ENCODE measurements at regions not wholly inside any gene's neighbourhood (a gene's known extent, or its start where the extent isn't known, plus 50 kb on each side); places are given as distances from the start of the nearest gene placed in this dataset.

DNA sequence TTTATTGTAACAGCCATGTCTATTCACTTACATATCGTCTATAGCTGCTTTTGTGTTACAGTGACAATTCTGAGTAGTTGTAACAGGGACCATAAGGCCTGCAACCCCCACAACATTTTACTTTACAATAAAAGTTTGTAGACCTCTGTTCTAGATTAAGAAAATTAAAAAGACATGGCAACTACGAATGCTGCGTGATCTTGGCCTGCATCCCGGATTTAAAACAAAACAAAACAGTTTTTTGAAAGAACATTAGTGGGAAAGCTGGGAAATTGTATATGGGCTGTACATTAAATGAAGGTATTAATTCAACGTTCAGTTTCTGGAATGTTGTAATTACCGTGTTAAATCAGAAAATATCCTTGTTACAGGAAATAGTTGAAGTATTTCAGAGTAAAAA lies 64.1 kb downstream of the RMI2 start:
- Mint-ChIP-seq H3K4me1 (ENCODE audit: unreplicated experiment) (peaks cover 20% of the 10 kb centered on the region), H3K9me3 (peaks cover 6% of the 10 kb centered on the region), H3K27ac (no peak overlapping the region), H3K27me3 (no peaks in the 10 kb centered on the region), H3K36me3 (no peaks in the 10 kb centered on the region), H3K4me3 (no peak overlapping the region)
- DNase-seq (ENCODE audit: extremely low spot score, unreplicated experiment): no peak
- TF ChIP-seq, protein P1, sequence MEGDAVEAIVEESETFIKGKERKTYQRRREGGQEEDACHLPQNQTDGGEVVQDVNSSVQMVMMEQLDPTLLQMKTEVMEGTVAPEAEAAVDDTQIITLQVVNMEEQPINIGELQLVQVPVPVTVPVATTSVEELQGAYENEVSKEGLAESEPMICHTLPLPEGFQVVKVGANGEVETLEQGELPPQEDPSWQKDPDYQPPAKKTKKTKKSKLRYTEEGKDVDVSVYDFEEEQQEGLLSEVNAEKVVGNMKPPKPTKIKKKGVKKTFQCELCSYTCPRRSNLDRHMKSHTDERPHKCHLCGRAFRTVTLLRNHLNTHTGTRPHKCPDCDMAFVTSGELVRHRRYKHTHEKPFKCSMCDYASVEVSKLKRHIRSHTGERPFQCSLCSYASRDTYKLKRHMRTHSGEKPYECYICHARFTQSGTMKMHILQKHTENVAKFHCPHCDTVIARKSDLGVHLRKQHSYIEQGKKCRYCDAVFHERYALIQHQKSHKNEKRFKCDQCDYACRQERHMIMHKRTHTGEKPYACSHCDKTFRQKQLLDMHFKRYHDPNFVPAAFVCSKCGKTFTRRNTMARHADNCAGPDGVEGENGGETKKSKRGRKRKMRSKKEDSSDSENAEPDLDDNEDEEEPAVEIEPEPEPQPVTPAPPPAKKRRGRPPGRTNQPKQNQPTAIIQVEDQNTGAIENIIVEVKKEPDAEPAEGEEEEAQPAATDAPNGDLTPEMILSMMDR (conservative IDR thresholded peaks at IDR 0.05): no peak

DNA sequence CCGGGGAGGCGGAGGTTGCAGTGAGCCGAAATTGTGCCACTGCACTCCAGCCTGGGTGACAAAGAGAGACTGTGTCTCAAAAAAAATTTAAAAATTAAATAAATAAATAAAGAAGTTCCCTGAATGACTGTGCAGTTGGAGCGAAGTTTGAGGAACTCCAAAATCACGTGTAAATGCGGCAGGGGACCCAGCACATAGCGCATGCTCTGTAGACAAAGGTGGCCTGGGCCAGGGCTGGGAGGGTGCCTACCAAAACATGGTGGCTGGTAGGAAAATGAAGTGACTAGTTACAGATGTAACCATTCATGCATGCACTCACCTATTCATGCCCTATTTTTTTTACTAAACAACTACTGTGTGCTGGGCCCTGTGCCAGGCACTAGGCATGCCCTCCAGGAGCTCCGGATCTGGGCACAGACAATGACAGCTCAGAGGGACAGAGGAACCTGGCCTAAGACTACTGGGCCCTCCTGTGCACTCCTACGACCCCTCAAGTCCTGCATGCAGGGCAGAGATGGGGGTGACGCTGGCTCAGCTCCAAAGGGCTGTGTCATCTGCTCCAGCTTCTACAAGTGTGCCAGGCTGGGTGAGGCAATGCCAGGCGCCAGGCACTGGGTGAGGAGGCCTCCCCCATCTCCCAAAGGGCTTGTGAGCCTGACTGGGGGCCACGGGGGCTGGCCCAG lies 65.3 kb downstream of the RMI2 start:
- no peak overlapping the region for H3K4me3 Mint-ChIP-seq
- no peaks in the 10 kb centered on the region for H3K36me3 Mint-ChIP-seq
- H3K27me3 Mint-ChIP-seq: no peaks in the 10 kb centered on the region
- no peak overlapping the region for H3K27ac Mint-ChIP-seq
- DNase-seq (ENCODE audit: extremely low spot score, unreplicated experiment): no peak
- peaks cover 6% of the 10 kb centered on the region for H3K9me3 Mint-ChIP-seq
- TF ChIP-seq, protein P1 (conservative IDR thresholded peaks at IDR 0.05): no peak
- H3K4me1 Mint-ChIP-seq (ENCODE audit: unreplicated experiment): peaks cover 22% of the 10 kb centered on the region

DNA sequence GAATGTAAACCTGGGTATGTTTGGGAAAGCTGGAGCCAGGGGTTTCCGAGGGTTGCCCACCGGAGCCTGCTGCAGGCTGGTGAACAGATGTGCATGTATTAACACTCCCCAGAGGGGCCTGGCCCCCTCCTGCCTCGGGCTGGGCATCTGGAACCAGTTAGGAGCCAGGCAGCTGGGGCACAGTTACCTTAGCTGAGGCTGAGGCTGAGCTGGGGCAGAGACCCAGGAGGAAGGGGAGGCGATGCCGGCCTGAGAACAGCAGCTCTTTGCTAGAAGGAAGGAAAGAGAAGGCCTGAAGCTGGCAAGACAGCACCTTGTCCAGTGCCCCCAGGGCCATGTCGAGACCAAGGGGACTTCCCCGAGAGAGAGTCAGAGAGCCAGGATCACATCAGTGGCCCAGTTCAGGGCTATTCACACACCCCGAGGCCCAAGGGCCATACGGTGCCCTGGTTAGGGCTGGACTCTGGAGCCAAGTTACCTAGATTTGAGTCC lies 65.8 kb downstream of the RMI2 start:
- peaks cover 6% of the 10 kb centered on the region for H3K9me3 Mint-ChIP-seq
- H3K4me1 Mint-ChIP-seq (ENCODE audit: unreplicated experiment): peaks cover 20% of the 10 kb centered on the region
- H3K4me3 Mint-ChIP-seq: no peak overlapping the region
- no peak for DNase-seq (ENCODE audit: extremely low spot score, unreplicated experiment)
- no peaks in the 10 kb centered on the region for H3K36me3 Mint-ChIP-seq
- TF ChIP-seq, protein P1 (conservative IDR thresholded peaks at IDR 0.05): no peak
- H3K27me3 Mint-ChIP-seq: no peaks in the 10 kb centered on the region
- no peak overlapping the region for H3K27ac Mint-ChIP-seq

DNA sequence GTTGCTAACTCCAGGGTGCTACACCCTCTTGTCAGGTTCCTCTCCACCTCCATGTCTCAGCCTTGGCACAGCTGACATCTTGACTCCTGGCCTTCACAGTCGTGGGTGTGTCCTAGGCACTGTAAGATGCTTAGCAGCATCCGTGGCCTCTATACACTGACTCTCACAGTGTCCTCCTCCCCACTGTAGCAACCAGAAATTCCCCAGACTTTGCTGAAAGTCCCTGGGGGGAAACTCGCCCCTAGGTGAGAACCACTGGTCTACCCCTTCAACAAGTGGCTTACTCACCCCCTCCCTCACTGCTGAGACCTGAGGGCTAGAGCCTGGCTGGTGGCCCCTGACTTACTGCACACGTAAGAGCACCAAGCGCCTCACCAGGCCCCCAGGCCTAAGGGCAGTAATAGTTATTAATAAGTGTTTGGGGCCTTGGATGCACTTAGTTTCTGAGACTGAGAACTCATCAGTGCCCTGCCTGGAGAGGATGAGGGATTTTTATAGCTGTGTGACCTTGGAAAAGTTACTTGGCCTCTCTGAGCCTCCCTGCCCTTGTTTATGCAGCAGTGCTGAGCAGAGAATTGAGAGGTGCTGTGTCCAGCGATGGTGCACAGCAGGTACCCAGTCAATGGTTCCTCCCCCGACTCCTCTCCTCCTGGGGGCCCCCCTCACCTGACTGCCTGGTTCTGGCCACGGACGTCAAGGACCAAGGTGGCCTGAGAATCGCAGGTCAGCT lies 67.1 kb downstream of the RMI2 start:
- H3K4me1 Mint-ChIP-seq (ENCODE audit: unreplicated experiment): peaks cover 17% of the 10 kb centered on the region
- H3K27me3 Mint-ChIP-seq: no peaks in the 10 kb centered on the region
- H3K4me3 Mint-ChIP-seq: no peak overlapping the region
- DNase-seq (ENCODE audit: extremely low spot score, unreplicated experiment): no peak
- H3K9me3 Mint-ChIP-seq: peaks cover 4% of the 10 kb centered on the region
- TF ChIP-seq, protein P1 (conservative IDR thresholded peaks at IDR 0.05): no peak
- no peaks in the 10 kb centered on the region for H3K36me3 Mint-ChIP-seq
- H3K27ac Mint-ChIP-seq: no peak overlapping the region

DNA sequence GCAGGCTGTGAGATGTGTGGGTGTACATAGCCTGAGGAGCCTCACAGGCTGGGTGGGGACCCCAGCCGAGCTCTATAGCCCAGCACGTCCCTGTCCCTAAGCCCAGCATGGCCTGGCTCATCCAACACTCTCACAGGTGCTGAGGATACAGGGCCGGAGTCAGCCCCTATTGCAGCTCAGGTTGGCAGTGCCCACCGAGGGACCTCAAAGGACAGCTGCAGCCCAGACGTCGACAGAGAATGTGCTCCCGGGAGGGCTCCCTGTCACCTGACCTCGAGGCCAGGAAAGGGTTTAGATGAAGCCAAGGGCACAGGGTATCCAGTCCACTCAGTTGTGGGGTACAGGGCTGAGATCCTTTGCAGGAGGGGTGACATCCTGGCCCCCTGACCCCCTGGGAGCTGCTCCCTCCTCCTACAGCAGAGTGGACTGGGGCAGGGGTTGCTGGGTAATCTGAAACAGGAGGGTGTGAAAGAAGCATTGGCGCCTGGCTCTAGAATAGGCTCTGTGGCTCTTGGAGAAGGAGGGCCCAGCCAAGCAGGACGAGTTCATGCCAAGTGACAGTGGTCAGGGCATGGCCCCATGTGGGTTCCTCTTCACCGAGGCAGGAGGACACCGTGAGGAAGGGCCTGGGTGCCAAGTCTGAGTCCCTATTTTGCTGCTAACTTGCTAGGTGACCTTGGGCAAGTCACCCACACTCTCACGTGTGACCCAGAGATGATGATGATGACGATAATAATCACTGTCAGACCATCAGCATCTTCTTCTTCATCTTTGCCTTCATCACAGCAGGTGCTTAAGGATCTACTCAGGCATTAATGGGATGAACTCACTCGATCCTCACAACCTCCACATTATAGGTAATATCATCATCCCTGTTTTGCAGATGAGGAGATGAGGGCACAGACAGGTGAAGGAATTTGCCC lies 68.0 kb downstream of the RMI2 start:
- H3K9me3 Mint-ChIP-seq: no peaks in the 10 kb centered on the region
- no peaks in the 10 kb centered on the region for H3K36me3 Mint-ChIP-seq
- TF ChIP-seq, protein P1 (conservative IDR thresholded peaks at IDR 0.05): no peak
- H3K27me3 Mint-ChIP-seq: no peaks in the 10 kb centered on the region
- no peak overlapping the region for H3K27ac Mint-ChIP-seq
- peaks cover 13% of the 10 kb centered on the region for H3K4me1 Mint-ChIP-seq (ENCODE audit: unreplicated experiment)
- DNase-seq (ENCODE audit: extremely low spot score, unreplicated experiment): no peak
- no peak overlapping the region for H3K4me3 Mint-ChIP-seq

Measured in type B pancreatic cell (in vitro differentiated cells).